Stimulated activated CD8-positive, alpha-beta memory T cell treated with anti-CD3 and anti-CD28 coated beads, Interleukin-2, amount 100 ng/mL, for 48 hours (primary cell): ENCODE measurements at regions not wholly inside any gene's neighbourhood (a gene's known extent, or its start where the extent isn't known, plus 50 kb on each side); places are given as distances from the start of the nearest gene placed in this dataset.

Experiments used
- DNase-seq, 2 donors: peaks; one replicate each; pipeline ENCODE4 v3.0.0-alpha.2; 2020; ENCODE audit warnings: low read depth in 2 of 2

DNA sequence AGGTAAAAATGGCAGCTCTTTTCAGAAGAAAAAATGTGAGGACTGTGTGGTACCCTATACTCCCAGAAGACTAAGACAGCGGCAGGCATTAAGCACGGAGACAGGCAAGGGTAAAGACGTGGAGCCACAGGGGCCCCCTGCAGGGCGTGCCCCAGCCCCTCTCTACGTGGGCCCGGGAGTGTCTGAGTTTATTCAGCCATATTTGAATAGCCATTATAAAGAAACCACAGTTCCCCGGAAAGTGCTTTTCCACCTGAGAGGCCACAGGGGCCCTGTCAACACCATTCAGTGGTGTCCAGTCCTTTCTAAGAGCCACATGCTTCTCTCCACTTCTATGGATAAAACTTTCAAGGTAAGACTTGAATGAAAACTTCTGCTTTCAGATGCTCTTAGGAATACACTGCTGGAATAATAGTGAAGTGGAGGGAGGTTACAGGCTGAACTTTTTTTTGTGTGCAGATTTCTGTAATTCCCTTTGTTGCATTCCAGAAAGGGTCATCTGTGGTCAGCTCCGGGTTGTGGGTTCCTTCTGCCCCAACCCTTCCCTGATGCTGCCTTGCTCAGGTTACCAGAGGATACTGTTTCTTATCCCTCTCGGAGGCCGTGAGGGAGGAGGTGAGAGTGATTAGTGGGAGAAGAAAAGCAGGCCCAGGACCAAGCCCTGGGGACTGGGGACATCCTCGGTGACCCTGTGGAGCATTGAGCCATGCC, 58.4 kb downstream of the SLC25A47 start:
- no peak for DNase-seq

GRCh38 chr14:100382106-100382455, 58.9 kb downstream of the SLC25A47 start:
- DNase-seq = no peak

- peak; percentile 40 to 41 for DNase-seq
Measured at GRCh38 chr14:100383727-100384158, 60.6 kb downstream of the SLC25A47 start.

DNA sequence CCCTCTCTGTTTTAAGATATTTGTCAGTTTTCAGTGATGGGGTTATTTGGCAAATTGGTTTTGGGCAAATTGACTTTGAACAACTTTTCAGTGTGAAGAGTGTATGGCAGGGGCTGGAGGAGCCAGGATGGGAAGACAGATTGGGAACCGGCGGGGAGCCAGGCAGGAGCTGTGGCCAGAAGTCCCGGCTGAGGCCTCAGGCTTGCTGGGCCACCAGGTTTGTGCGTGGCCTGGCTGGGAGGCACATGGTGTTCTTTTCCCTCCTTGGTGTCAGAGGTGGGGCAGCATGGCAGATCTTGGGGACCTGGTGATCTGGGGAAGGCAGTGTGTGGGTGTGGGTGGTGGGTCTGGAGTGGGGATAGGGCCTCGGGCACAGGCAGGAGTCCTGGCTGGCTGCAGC, 61.1 kb downstream of the SLC25A47 start:
- no peak for DNase-seq

DNA sequence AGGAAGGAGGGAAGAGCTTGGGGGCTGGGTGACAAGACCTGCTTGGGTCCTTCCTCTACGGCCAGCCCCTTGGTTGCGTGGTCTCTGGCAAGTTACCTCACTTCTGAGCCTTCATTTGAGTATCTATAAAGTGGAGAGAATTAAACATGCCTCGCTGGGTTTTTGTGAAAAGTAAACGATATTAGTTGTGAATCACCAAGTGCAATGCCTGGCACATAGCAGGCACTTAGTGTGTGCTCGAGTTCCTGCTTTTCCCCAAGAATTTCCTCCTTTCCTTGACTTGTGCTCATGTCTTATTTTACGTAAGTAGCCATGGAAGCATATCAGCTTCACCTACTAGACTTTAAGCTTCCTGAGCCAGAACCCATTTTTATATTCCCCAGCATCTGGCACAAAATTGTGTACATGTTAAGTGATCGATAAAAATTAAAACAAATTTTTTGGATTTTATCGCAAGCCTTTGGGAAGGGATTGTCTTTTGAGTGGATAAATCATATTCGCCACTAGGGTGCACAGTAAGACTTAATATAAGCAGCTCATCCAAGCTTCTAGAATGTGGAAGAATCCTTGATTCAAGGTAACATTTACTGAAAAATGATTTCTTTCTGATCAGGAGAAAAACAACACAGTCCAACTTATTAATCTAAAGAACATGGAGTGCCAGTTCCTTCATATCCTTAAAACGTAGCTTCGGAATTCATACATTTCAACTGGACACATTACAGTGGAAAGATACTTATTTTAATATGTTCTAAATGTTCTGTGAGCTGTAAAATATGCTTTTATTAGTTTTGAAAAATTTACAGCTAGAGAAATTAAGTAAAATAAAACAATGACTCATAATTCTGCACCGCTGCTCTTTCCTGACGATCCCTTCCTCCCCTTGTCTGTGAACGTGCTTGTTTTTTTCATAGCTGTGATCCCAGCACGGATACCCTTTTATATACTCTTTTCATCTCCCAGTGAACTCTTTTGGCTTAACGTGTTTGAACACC, 62.0 kb downstream of the SLC25A47 start:
- no peak for DNase-seq

GRCh38 chr14:100386121-100386520, 63.0 kb downstream of the SLC25A47 start:
- DNase-seq = no peak

- DNase-seq = no peak
Measured at GRCh38 chr14:100386846-100387245, 63.7 kb downstream of the SLC25A47 start.

DNA sequence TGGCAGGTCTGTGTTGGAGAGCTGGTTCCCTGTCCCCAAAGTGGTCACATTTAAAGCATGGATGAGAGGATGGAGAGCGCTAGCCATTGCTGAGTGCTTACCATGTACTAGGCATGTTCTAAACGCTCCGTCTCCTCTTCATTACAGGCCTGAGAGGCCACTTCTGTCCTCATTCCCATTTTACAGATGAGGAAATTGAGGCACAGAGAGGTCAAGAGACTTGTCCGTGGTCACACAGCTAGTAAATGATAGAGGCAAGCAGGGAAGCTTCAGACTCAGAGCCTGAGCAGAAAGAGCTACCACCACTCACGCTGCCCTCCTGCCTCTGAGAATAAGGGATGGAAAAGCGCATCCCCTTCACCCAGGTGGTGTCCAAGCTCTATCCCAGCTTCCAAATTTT, 64.3 kb downstream of the SLC25A47 start:
- no peak for DNase-seq

- DNase-seq = no peak
Measured at GRCh38 chr14:100388103-100389054, 65.2 kb downstream of the SLC25A47 start.

DNA sequence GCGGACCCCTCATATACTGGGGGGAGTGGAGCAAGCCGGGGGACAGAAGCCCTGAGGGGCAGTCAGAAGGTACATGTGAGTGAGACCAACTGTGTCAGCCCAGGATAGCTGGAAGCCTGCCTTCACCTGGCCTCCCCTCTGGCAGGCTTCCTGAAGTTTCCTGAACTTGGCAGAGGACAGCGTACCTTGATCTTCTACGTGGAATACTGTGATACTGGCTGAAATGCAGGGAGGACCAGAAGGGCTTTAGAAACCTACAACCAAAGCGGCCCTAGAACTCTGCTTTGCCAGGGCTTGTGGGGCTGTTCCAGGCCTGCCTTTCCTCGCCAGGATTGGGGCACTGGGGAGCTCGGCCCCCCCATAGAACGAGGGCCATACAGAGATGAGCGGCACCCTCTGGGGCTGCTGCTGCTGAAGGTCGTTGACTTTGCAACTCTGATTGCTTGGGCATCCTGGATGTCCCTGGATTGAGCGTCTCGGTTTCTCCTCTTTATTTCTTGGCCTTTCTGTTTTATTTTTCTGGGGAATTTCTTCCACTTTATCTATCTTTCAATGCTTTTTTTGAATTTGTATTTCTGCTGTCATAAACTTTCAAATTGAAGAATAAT, 66.5 kb downstream of the SLC25A47 start:
- DNase-seq = no peak

DNA sequence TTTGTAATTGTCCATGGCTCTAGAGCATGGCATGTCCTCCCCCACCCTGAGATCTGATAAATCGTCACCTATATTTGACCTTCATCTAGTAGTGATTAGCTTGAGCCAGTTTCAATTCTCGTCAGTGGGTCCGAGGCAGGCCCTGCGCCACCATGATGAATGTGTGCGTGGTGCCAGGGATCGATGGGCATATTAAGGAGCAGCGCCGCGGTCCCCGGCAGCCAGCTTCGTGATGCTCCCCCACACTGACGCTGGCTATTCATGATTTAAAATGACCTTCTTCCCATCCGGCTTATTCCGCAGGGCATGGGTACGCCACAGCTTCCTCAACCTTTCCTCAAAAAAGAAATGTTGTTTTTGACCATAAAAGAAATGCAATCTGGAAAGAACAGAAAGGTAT, 68.0 kb downstream of the SLC25A47 start:
- no peak for DNase-seq

- DNase-seq = no peak
Measured at GRCh38 chr14:100391724-100392123, 68.6 kb downstream of the SLC25A47 start.

GRCh38 chr14:100392356-100392755, 69.2 kb downstream of the SLC25A47 start:
- DNase-seq = no peak

- no peak for DNase-seq
Measured at GRCh38 chr14:100393362-100393761, 70.2 kb downstream of the SLC25A47 start.

GRCh38 chr14:100393906-100394732, 71.0 kb downstream of the SLC25A47 start:
- DNase-seq = no peak

GRCh38 chr14:100394886-100395672, 71.9 kb downstream of the SLC25A47 start:
- no peak for DNase-seq

GRCh38 chr14:100396266-100396795, 73.2 kb downstream of the SLC25A47 start:
- DNase-seq = no peak

DNA sequence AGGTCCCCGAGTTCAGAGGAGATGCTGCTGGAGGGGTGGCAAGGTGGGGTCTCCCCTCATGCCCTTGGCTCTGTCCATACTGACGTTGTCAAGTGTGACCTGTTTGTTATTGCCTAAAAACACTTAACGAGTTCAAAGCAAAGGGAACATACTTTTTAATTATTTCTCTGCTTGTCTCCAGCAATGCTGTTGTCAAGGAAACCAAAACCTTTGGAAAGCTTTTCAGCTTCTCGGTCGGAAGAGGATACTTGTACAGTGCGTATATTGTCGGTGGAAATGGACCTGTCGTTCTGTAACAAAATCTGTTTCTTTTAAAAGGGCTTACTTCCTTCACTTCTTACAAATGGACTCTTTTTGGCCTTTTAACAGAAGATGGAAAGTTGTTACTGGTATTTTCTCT, 73.9 kb downstream of the SLC25A47 start:
- DNase-seq = no peak

DNA sequence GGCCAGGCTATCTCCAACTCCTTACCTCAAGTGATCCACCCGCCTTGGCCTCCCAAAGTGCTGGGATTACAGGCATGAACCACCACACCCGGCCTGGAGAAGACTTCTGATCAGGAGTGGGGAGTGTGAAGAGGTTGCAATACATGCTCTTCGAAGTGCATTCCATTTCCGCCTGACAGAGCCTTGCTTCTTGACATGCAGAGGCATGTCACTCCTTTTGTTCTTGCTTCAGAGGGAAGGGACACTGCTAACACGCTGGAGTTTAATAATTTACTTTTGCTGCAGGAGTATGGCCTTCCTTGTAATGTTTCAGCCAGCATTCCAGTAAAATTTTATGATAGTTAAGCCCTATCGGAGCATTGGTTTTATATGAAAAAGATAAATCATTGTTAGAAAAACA, 74.9 kb downstream of the SLC25A47 start:
- DNase-seq = no peak
